Tibial artery (tissue), 4 donors: ENCODE measurements at regions not wholly inside any gene's neighbourhood (a gene's known extent, or its start where the extent isn't known, plus 50 kb on each side); places are given as distances from the start of the nearest gene placed in this dataset.

ENCODE experiments used
- DNase-seq, 2 donors: peaks; one replicate each; pipeline ENCODE4 v3.0.0-alpha.2; 2019
- H3K27ac ChIP-seq, 2 donors: fragments of 200-600 bp; sonication (generic) in 1 of 2; 1 replicate in 1 of 2; 2 replicates in 1 of 2; pipeline ENCODE4 v1.5.1; 2018 to 2019; ENCODE audit warnings: mild to moderate bottlenecking in 1 of 2
- H3K27me3 ChIP-seq, 2 donors: fragments of 200-600 bp; sonication (generic) in 1 of 2; one replicate each; pipeline versions ENCODE4 v1.5.1 to v1.6.0; 2016 to 2019
- H3K36me3 ChIP-seq, 3 donors: fragments of 200-600 bp; sonication (generic) in 2 of 3; one replicate each; pipeline ENCODE4 v1.5.1; 2016 to 2019; ENCODE audit warnings: mild to moderate bottlenecking in 2 of 3
- H3K4me1 ChIP-seq, 4 donors: fragments of 200-600 bp; sonication (generic) in 2 of 4; 1 replicate in 3 of 4; 2 replicates in 1 of 4; pipeline ENCODE4 v1.5.1; 2016 to 2019
- H3K4me3 ChIP-seq, 2 donors: fragments of 200-600 bp; sonication (generic) in 1 of 2; 1 replicate in 1 of 2; 2 replicates in 1 of 2; pipeline ENCODE4 v1.5.1; 2018 to 2019; ENCODE audit warnings: mild to moderate bottlenecking in 2 of 2
- H3K9me3 ChIP-seq, 3 donors: fragments of 200-600 bp; sonication (generic) in 1 of 3; one replicate each; pipeline ENCODE4 v1.5.1; 2016 to 2019
- CTCF ChIP-seq, 2 experiments: fragments of 200-600 bp in 1 of 2; fragments of 450-650 bp in 1 of 2; IDR thresholded peaks; one replicate each; pipeline ENCODE4 v1.5.1; 2017 to 2019; ENCODE audit warnings: antibody characterized with exemption in 2 of 2, mild to moderate bottlenecking in 1 of 2, moderate library complexity in 1 of 2
- intact Hi-C: fragments of 100-400 bp; cut with DNase I; formaldehyde crosslinking; loops from one replicate; pipeline ENCODE4 v1.15.0; 2023; ENCODE audit warnings: low total_unique reads

- DNase-seq: no peak
- intact Hi-C loops: no loop called here
Measured at GRCh38 chr3:81433675-81434074, 327.8 kb downstream of the GBE1 start.

DNA sequence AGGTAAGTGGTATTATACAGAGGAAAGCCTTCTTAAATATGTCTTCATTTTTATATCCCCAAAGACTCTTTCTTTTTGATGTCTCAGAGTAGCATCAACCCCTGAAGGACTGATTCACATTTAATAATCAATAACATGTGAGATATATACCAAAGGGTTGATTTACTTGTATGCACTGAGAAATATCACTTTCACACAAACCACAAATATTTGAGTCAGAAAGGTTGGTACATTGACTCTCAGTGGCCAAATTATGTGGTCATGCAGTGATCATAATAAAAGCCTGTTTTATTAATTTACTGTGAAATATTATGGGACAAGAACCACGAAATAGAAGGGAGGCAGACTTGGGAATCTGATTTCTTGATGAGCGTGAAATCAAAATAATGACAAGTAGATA lies 329.0 kb downstream of the GBE1 start:
- no peaks in the 10 kb centered on the region for H3K36me3 ChIP-seq
- intact Hi-C loops: no loop called here
- H3K27ac ChIP-seq: no peak overlapping the region
- DNase-seq: no peak
- no peak for TF ChIP-seq CTCF (IDR thresholded peaks at IDR 0.05)
- no peaks in the 10 kb centered on the region for H3K27me3 ChIP-seq
- no peak overlapping the region for H3K4me3 ChIP-seq
- H3K9me3 ChIP-seq: no peaks in the 10 kb centered on the region
- H3K4me1 ChIP-seq: no peaks in the 10 kb centered on the region

More at GRCh38 chr3:81433675-81434074, 327.8 kb downstream of the GBE1 start:
- no peaks in the 10 kb centered on the region for H3K4me1 ChIP-seq
- no peaks in the 10 kb centered on the region for H3K27me3 ChIP-seq
- no peaks in the 10 kb centered on the region for H3K36me3 ChIP-seq
- no peaks in the 10 kb centered on the region for H3K9me3 ChIP-seq
- TF ChIP-seq CTCF (IDR thresholded peaks at IDR 0.05): no peak
- no peak overlapping the region for H3K27ac ChIP-seq
- H3K4me3 ChIP-seq: no peak overlapping the region

- intact Hi-C loops: no loop called here
Measured at GRCh38 chr3:81426826-81427577, 334.4 kb downstream of the GBE1 start.

GRCh38 chr3:81425198-81425868 lies 336.1 kb downstream of the GBE1 start:
- Histone ChIP-seq H3K4me3 (no peak overlapping the region), H3K36me3 (no peaks in the 10 kb centered on the region), H3K27me3 (no peaks in the 10 kb centered on the region), H3K4me1 (no peaks in the 10 kb centered on the region), H3K27ac (no peak overlapping the region), H3K9me3 (no peaks in the 10 kb centered on the region)
- intact Hi-C loops: no loop called here
- TF ChIP-seq CTCF (IDR thresholded peaks at IDR 0.05): no peak
- no peak for DNase-seq

More at GRCh38 chr3:81426826-81427577, 334.4 kb downstream of the GBE1 start:
- H3K36me3 ChIP-seq: no peaks in the 10 kb centered on the region
- H3K27me3 ChIP-seq: no peaks in the 10 kb centered on the region
- no peaks in the 10 kb centered on the region for H3K9me3 ChIP-seq
- no peak for DNase-seq
- no peak overlapping the region for H3K27ac ChIP-seq
- no peak overlapping the region for H3K4me3 ChIP-seq
- H3K4me1 ChIP-seq: no peaks in the 10 kb centered on the region
- TF ChIP-seq CTCF (IDR thresholded peaks at IDR 0.05): no peak

GRCh38 chr3:81419228-81419627 lies 342.2 kb downstream of the GBE1 start:
- peak; percentile 48 to 61 for TF ChIP-seq CTCF (IDR thresholded peaks at IDR 0.05)

More at GRCh38 chr3:81419228-81419627, 342.2 kb downstream of the GBE1 start:
- DNase-seq: no peak
- Histone ChIP-seq H3K4me3 (no peak overlapping the region), H3K4me1 (no peaks in the 10 kb centered on the region), H3K27me3 (no peaks in the 10 kb centered on the region), H3K36me3 (no peaks in the 10 kb centered on the region), H3K27ac (no peak overlapping the region), H3K9me3 (no peaks in the 10 kb centered on the region)
- intact Hi-C loops: loop anchor here (10.0 kb wide), 1 partner anchor 716 kb away; no protein-coding TSS in a partner anchor
